GM12865 (cell line): ENCODE measurements at regions not wholly inside any gene's neighbourhood (a gene's known extent, or its start where the extent isn't known, plus 50 kb on each side); places are given as distances from the start of the nearest gene placed in this dataset.

Source experiments
- DNase-seq: peaks from one replicate; pipeline ENCODE4 v3.0.0; 2010; ENCODE audit warnings: low read depth
- H3K4me3 ChIP-seq: 2 replicates; pipeline ENCODE4 v1.5.1; 2011; ENCODE audit warnings: mild to moderate bottlenecking, low read depth, low read length, control low read depth
- TF ChIP-seq, protein P1 (sequence below): IDR thresholded peaks from 2 replicates; pipeline ENCODE4 v1.5.1; 2011; ENCODE audit warnings: low read length, control low read depth, low read depth, inconsistent platforms; ENCODE audit not compliant: insufficient read depth; ENCODE audit errors: missing control alignments

DNA sequence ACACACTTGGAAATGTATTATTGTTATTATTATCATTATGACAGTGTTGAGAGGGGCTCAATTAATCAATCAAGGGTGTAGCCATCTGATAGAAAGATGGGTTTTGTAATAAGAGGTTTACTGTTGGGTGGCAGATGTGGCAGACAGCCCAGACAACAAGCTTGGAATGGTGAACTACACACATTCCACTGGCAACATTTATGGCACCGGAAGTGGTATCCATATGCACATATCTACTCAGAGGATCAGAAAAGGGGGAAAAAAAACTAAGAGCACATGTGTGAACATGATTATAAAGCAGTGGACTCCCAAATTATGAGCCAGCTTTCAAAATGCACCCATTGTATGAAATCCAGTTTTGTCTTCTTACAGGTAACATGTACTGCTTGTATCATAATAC is 125.9 kb upstream of the ARX start:
- no peak overlapping the region for H3K4me3 ChIP-seq
- no peak for DNase-seq
- TF ChIP-seq, protein P1, sequence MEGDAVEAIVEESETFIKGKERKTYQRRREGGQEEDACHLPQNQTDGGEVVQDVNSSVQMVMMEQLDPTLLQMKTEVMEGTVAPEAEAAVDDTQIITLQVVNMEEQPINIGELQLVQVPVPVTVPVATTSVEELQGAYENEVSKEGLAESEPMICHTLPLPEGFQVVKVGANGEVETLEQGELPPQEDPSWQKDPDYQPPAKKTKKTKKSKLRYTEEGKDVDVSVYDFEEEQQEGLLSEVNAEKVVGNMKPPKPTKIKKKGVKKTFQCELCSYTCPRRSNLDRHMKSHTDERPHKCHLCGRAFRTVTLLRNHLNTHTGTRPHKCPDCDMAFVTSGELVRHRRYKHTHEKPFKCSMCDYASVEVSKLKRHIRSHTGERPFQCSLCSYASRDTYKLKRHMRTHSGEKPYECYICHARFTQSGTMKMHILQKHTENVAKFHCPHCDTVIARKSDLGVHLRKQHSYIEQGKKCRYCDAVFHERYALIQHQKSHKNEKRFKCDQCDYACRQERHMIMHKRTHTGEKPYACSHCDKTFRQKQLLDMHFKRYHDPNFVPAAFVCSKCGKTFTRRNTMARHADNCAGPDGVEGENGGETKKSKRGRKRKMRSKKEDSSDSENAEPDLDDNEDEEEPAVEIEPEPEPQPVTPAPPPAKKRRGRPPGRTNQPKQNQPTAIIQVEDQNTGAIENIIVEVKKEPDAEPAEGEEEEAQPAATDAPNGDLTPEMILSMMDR, result no peak

DNA sequence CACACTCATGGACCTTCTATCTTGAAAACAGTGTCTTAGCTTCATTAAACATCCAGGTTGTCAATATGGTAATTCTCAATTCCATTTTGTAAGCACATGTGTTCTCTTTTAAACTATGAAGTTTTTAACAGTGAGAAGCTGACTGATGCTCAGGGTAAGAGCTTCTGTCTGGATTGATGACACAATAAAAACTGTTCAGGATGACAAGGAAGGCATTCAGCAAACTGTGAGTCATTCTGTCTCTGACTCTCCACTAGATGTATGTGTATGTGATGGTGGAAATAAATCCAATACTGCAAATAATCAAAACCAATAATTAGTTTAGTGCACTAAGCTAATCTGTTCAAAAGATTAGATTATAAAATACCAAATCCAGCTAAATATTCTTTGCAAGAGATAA is 115.3 kb upstream of the ARX start:
- TF ChIP-seq, protein P1, result no peak
- no peak for DNase-seq
- H3K4me3 ChIP-seq, result no peak overlapping the region

DNA sequence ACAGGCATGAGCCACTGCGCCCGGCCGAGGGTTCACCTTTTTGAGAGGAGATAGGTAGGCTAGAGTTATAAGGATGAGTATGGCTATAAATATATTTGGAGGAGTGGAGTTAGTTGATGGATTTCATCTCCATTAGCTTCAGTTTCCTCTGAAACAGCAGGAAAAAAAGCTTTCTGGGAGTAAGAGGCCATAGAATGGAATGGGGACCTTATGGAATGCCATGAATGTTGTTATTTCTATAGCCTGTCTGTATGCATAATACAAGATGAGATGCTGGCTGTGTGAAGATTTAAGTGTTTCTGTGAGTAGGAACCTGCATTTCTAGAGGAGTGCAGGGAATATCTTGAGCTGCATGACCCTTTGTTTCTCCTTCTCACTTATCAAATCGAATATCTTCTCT is 114.9 kb upstream of the ARX start:
- H3K4me3 ChIP-seq, result no peak overlapping the region
- TF ChIP-seq, protein P1, result no peak
- DNase-seq, result no peak

DNA sequence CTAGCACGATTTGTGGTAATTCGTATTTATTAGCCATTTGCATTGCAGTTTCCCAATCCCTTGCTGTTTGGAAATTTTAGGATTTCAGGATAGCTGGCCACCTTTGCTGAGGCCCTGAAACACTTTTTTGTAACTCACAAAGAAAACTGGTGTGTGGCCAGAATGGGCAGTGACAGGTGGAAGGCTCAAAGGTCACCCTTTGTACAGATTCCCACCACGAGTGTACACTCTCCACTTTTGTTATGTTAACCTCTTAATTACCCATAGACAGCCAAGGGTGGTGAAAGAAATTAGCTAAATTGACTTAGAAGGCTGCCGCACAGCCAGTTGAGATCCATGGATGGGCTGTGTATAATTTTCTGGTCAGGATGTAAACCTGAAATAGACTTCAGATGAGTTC is 109.7 kb upstream of the ARX start:
- DNase-seq, result no peak
- TF ChIP-seq, protein P1, result no peak
- no peak overlapping the region for H3K4me3 ChIP-seq

DNA sequence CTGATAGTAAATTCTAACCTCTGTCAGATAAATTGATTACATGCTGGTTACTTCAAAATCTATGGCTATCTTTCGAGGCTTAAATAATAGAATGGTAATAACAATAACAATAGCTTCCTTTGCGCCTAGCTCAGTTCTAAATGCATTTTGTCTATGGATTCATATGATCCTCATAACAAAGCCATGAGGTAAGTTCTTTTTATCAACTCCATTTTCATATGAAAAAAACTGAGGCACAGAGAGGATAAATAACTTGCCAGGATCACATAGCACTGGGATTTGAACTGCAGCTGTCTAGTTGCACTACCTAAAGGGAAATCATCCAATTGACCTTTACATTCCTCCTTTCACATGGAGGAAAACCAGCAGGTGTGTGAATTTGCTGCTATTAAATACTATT is 108.6 kb upstream of the ARX start:
- no peak overlapping the region for H3K4me3 ChIP-seq
- no peak for DNase-seq
- TF ChIP-seq, protein P1, result no peak

DNA sequence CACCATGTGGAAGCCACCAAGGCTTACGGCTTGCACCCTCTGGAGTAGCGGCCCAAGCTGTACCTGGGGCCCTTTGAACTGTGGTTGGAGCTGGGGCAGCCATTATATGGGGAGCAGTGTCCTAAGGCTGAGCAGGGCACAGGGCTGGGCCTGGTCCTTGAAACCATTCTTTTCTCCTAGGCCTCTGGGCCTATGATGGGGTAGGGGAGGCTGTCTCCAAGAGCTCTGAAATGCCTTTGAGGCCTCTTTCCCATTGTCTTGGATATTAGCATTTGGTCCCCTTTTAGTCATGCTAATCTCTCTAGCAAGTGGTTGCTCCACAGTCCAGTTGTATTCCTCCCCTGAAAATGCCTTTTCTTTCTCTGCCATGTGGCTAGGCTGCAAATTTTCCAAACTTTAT is 96.4 kb upstream of the ARX start:
- DNase-seq, result no peak
- no peak overlapping the region for H3K4me3 ChIP-seq
- TF ChIP-seq, protein P1, result no peak

DNA sequence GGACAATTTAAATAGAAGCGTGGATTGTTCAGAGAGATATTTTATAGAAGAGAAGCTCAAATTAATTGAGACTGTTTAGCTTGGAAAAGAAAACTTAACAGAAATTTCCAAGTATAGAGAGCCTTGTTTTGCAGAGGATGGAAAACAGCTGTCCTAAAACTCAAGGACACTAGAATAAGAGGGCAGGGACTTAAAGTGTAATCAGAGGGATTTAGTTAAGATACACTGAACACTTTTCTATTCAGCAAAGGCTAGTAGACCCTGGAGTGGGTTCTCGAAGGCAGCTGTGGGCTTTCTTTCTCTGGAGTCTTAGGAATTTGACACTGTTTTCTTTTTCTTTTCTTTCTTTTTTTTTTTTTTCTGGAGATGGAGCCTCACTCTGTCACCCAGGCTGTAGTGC is 92.7 kb upstream of the ARX start:
- TF ChIP-seq, protein P1, result no peak
- no peak overlapping the region for H3K4me3 ChIP-seq
- no peak for DNase-seq
